NCI-H510A (cell line): ENCODE measurements at regions not wholly inside any gene's neighbourhood (a gene's known extent, or its start where the extent isn't known, plus 50 kb on each side); places are given as distances from the start of the nearest gene placed in this dataset.

Experiments
- DNase-seq: peaks from one replicate; lab custom pipeline; 2025; lab: John Stamatoyannopoulos, UW

GRCh38 chr15:35320158-35320780 lies 225.7 kb downstream of the DPH6 start:
- DNase-seq: no peak

DNA sequence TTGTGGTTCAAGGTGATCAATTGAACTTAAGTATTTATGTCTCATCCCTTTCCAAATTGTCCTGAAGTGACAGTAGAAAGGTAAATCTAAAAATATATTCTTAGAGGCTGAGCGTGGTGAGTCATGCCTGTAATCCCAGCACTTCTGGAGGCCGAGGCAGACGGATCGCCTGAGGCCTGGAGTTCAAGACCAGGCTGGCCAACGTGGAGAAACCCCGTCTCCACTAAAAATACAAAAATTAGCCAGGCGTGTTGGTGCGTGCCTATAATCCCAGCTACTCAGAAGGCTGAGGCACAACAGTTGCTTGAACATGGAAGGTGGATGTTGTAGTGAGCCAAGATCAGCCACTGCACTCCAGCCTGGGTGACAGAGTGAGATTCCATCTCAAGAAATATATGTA lies 226.6 kb downstream of the DPH6 start:
- no peak for DNase-seq

DNA sequence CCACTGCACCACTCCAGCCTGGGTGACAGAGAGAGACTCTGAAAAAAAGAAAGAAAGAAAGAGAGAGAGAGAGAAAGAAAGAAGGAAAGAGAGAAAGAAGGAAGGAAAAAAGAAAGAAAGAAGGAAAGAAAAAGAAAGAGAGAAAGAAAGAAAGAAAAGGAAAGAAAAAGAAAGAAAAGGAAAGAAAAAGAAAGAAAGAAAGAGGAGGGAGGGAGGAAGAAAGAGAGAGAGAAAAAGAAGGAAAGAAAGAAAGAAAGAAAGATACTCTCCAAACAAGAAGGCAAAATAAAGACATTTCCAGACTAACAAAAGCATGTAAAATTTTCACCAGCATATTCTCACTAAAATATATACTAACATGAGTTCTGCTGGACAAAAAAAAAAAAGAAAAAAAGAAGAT lies 228.7 kb downstream of the DPH6 start:
- no peak for DNase-seq

GRCh38 chr15:35312344-35312743 lies 227.2 kb upstream of the NANOGP8 start:
- DNase-seq: no peak

GRCh38 chr15:35311615-35312014 lies 226.5 kb upstream of the NANOGP8 start:
- DNase-seq: no peak

- DNase-seq: no peak
Observed at GRCh38 chr15:35309886-35310285, 224.8 kb upstream of the NANOGP8 start.

- no peak for DNase-seq
Observed at GRCh38 chr15:35308802-35309201, 223.7 kb upstream of the NANOGP8 start.

DNA sequence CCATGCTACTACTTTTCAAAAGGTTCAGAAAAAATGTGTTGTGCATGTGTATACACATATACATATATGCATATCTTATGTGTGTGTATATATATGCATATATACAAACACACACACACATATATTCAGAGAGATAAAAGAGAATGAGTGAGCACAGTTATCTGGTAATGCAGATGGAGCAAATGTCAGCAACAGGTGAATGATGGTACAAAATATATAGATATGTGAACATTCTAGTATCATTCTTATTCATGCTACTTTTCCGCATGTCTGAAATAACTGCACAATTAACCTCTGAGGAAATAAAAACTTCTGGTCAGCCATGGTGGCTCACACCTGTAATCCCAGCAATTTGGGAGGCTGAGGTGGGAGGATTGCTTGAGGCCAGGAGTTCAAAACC lies 222.6 kb upstream of the NANOGP8 start:
- no peak for DNase-seq

GRCh38 chr15:35307026-35307425 lies 221.9 kb upstream of the NANOGP8 start:
- no peak for DNase-seq

- no peak for DNase-seq
Observed at GRCh38 chr15:35306361-35306981, 221.4 kb upstream of the NANOGP8 start.

GRCh38 chr15:35305946-35306345 lies 220.9 kb upstream of the NANOGP8 start:
- no peak for DNase-seq

- DNase-seq: no peak
Observed at GRCh38 chr15:35305031-35305550, 220.0 kb upstream of the NANOGP8 start.

GRCh38 chr15:35304389-35304788 lies 219.3 kb upstream of the NANOGP8 start:
- DNase-seq: no peak

DNA sequence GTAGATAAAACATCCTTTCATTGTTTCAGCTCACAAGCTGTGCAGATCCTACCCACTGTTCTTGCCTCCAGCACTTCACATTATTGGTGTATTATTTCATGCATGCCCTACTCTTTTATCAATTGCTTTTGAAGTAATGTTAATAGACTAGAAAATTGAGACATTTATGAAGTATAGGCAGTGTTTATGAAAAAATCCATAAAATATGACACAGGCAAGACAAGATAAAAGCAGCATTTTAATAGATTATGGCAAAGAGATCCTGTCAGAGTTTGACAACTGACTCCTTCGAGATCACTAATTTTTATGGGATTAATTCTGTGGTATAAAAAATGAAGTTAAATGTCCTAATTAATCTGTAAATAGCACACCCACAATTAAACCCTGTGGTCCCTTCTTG lies 217.2 kb upstream of the NANOGP8 start:
- DNase-seq: no peak

GRCh38 chr15:35301088-35301487 lies 216.0 kb upstream of the NANOGP8 start:
- DNase-seq: no peak

DNA sequence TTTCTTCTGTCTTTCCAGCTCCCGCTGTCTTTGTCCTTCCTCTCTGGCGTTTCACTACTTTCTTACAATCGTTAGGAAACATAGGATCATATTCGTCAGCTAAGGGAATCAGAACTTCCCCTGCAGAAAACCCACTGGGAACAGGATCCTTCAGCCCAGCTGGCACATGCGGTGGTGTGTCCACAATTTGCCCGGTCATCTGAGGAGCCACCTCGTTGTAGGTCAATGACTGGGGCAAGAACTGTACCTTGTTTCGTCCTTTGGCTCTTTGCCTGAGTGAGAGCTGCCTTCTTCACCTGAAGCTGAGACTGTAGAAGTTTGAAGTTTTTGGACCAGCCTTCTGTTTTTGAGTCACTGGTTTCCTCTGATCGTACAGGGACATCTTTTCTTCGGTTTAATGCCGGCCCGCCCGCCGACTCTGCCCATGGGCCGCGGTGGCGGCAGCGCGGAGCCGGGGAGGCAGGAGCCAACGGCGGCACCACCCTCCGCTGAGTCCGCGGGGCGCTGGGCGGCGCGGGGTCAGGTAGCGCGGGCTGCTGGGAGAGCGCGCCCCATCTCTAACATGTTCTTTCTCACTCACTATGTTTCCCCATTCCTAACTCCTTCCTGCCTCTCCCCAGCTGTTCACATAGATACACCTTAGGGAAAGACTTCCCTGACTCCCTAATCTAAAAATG lies 214.1 kb upstream of the NANOGP8 start:
- DNase-seq: no peak

GRCh38 chr15:35298509-35298908 lies 213.4 kb upstream of the NANOGP8 start:
- no peak for DNase-seq

DNA sequence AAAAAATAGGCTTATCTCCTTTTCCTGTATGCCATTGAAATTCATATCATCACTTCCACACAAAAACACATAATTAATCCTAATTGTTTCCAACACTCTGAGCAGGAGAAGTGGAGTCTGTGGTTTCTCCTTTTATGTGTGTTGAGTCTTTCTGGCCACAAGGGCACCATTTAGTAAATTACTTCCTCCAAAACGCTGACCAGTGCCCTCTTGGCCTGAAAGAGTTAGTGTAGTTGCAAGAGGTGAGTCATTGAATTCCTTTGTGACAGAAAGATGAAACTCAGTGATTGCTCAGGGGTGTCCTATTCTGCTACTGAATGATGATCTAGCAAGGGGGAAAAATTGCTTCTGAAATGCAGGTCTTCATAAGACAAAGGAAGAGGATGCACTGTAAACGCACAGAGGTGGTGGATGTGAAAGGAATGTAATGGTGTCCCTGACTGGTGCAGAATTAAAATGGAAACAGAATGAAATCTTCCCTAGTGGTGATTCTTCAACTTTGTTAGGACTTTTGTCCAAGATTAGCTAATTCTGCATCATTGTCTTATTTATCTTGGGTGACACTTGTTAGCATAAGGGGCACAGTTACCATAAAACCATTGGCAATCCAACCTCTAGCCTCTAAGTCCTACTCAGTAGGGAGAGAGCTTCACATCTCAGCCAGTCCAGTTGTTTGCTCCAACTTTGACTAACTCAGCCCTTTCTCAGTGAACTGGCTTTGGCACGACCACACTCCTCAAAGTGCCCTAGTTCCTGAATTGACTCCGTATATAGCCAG lies 208.4 kb upstream of the NANOGP8 start:
- DNase-seq: no peak

- no peak for DNase-seq
Observed at GRCh38 chr15:35290301-35290721, 205.2 kb upstream of the NANOGP8 start.

DNA sequence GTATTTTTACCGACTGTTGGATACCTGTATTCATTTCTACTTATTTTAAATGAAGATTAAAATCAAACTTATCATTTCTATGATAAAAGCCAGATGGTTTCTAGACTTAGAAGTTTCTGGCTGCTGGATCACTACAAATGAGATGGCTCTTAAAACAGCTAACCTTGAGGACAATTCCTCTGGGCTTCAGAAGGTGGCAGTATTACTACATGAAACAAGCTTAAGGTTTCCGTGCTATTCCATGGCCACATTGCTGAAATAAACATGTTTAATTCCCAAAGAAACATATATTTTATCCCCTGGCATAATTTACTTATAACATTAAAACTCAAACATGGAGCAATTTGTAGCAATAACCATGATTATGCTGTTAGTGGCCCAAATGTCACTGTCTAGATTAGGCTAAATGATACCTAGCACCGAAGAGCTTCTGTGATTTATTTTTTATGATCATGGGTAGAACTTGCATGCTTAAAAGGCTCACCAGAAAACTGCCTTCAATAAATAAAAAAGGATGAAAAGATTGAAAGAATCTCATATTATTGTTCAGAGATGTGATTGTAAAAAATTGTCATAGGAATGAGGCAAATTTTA lies 204.0 kb upstream of the NANOGP8 start:
- no peak for DNase-seq

DNA sequence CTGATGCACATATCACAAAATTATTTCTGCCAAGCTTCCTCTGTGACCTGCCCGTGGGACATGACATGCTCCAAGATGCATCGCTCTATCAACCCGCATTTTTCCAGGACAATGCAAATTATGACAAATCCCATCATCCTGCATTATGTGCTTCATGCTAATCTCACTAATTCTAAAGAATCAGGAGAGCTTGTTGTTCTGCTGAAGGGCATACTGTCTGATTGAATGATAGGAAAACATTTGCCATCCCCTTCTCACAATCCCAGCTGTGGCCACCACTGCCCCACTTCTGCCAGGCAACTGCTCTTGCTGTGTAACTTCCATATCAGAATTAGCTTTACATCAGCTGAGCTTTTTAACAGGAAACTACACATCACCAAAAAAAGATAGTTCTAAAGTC lies 203.5 kb upstream of the NANOGP8 start:
- no peak for DNase-seq

- no peak for DNase-seq
Observed at GRCh38 chr15:35286721-35287120, 201.6 kb upstream of the NANOGP8 start.
